ENCODE measurements at regions not wholly inside any gene's neighbourhood (a gene's known extent, or its start where the extent isn't known, plus 50 kb on each side); places are given as distances from the start of the nearest gene placed in this dataset.

GRCh38 chr2:236816197-236817170, 246.9 kb downstream of the ACKR3 start:
- peaks cover 2 to 3% of the 10 kb centered on the region in 2 donors for H3K27me3 ChIP-seq (ENCODE audit: control insufficient read depth in 1 of 2, insufficient read depth in 2 of 2, low read length in 2 of 2)
- H3K4me3 ChIP-seq (ENCODE audit: low read length in 2 of 2), result no peak overlapping the region
- no peak overlapping the region for H3K9ac ChIP-seq (ENCODE audit: low read length in 2 of 2)
- H3K9me3 ChIP-seq (ENCODE audit: control insufficient read depth in 2 of 2, low read length in 2 of 2), result no peaks in the 10 kb centered on the region
- no peak overlapping the region for H3K27ac ChIP-seq (ENCODE audit: low read length)
- no peaks in the 10 kb centered on the region for H3K36me3 ChIP-seq (ENCODE audit: control insufficient read depth in 2 of 2, insufficient read depth in 2 of 2, low read length in 2 of 2)
- H3K4me1 ChIP-seq (ENCODE audit: control insufficient read depth, insufficient read depth, low read length), result no peaks in the 10 kb centered on the region

GRCh38 chr2:236818281-236819045, 248.8 kb downstream of the ACKR3 start:
- H3K4me1 ChIP-seq (ENCODE audit: control insufficient read depth, insufficient read depth, low read length), result no peaks in the 10 kb centered on the region
- no peak overlapping the region for H3K4me3 ChIP-seq (ENCODE audit: low read length in 2 of 2)
- peaks cover 5 to 6% of the 10 kb centered on the region in 2 donors for H3K9me3 ChIP-seq (ENCODE audit: control insufficient read depth in 2 of 2, low read length in 2 of 2)
- no peaks in the 10 kb centered on the region for H3K36me3 ChIP-seq (ENCODE audit: control insufficient read depth in 2 of 2, insufficient read depth in 2 of 2, low read length in 2 of 2)
- peaks cover 2% of the 10 kb centered on the region in 2 donors for H3K27me3 ChIP-seq (ENCODE audit: control insufficient read depth in 1 of 2, insufficient read depth in 2 of 2, low read length in 2 of 2)
- no peak overlapping the region for H3K9ac ChIP-seq (ENCODE audit: low read length in 2 of 2)
- no peak overlapping the region for H3K27ac ChIP-seq (ENCODE audit: low read length)

GRCh38 chr2:236819275-236820002, 249.8 kb downstream of the ACKR3 start:
- Histone ChIP-seq H3K9ac (ENCODE audit: low read length in 2 of 2) (no peak overlapping the region), H3K4me3 (ENCODE audit: low read length in 2 of 2) (no peak overlapping the region), H3K9me3 (ENCODE audit: control insufficient read depth in 2 of 2, low read length in 2 of 2) (peaks cover 5 to 6% of the 10 kb centered on the region in 2 donors), H3K27me3 (ENCODE audit: control insufficient read depth in 1 of 2, insufficient read depth in 2 of 2, low read length in 2 of 2) (peaks cover 2% of the 10 kb centered on the region in 2 donors), H3K36me3 (ENCODE audit: control insufficient read depth in 2 of 2, insufficient read depth in 2 of 2, low read length in 2 of 2) (no peaks in the 10 kb centered on the region), H3K4me1 (ENCODE audit: control insufficient read depth, insufficient read depth, low read length) (no peaks in the 10 kb centered on the region), H3K27ac (ENCODE audit: low read length) (no peak overlapping the region)

- no peak overlapping the region for H3K27ac ChIP-seq (ENCODE audit: low read length)
- H3K9ac ChIP-seq (ENCODE audit: low read length in 2 of 2), result no peak overlapping the region
Observed at GRCh38 chr2:236820763-236821344, 251.2 kb downstream of the ACKR3 start.

GRCh38 chr2:236823041-236823629, 253.5 kb downstream of the ACKR3 start:
- H3K4me3 ChIP-seq (ENCODE audit: low read length in 2 of 2), result no peak overlapping the region
- H3K4me1 ChIP-seq (ENCODE audit: control insufficient read depth, insufficient read depth, low read length), result no peaks in the 10 kb centered on the region
- H3K9me3 ChIP-seq (ENCODE audit: control insufficient read depth in 2 of 2, low read length in 2 of 2), result peaks cover 5 to 6% of the 10 kb centered on the region in 2 donors
- no peak overlapping the region for H3K27ac ChIP-seq (ENCODE audit: low read length)
- peaks cover 0 to 1% of the 10 kb centered on the region in 2 donors for H3K27me3 ChIP-seq (ENCODE audit: control insufficient read depth in 1 of 2, insufficient read depth in 2 of 2, low read length in 2 of 2)
- H3K36me3 ChIP-seq (ENCODE audit: control insufficient read depth in 2 of 2, insufficient read depth in 2 of 2, low read length in 2 of 2), result no peaks in the 10 kb centered on the region
- no peak overlapping the region for H3K9ac ChIP-seq (ENCODE audit: low read length in 2 of 2)

More at GRCh38 chr2:236820763-236821344, 251.2 kb downstream of the ACKR3 start:
- peaks cover 2% of the 10 kb centered on the region in 2 donors for H3K27me3 ChIP-seq (ENCODE audit: control insufficient read depth in 1 of 2, insufficient read depth in 2 of 2, low read length in 2 of 2)
- H3K4me3 ChIP-seq (ENCODE audit: low read length in 2 of 2), result no peak overlapping the region
- no peaks in the 10 kb centered on the region for H3K36me3 ChIP-seq (ENCODE audit: control insufficient read depth in 2 of 2, insufficient read depth in 2 of 2, low read length in 2 of 2)
- no peaks in the 10 kb centered on the region for H3K4me1 ChIP-seq (ENCODE audit: control insufficient read depth, insufficient read depth, low read length)
- peaks cover 5 to 6% of the 10 kb centered on the region in 2 donors for H3K9me3 ChIP-seq (ENCODE audit: control insufficient read depth in 2 of 2, low read length in 2 of 2)

- Histone ChIP-seq H3K27ac (ENCODE audit: low read length) (no peak overlapping the region), H3K4me3 (ENCODE audit: low read length in 2 of 2) (no peak overlapping the region), H3K27me3 (ENCODE audit: control insufficient read depth in 1 of 2, insufficient read depth in 2 of 2, low read length in 2 of 2) (no peaks in the 10 kb centered on the region), H3K9me3 (ENCODE audit: control insufficient read depth in 2 of 2, low read length in 2 of 2) (peaks cover 5 to 6% of the 10 kb centered on the region in 2 donors), H3K4me1 (ENCODE audit: control insufficient read depth, insufficient read depth, low read length) (no peaks in the 10 kb centered on the region), H3K36me3 (ENCODE audit: control insufficient read depth in 2 of 2, insufficient read depth in 2 of 2, low read length in 2 of 2) (no peaks in the 10 kb centered on the region), H3K9ac (ENCODE audit: low read length in 2 of 2) (no peak overlapping the region)
Observed at GRCh38 chr2:236823963-236824362, 254.3 kb downstream of the ACKR3 start.

- Histone ChIP-seq H3K4me1 (ENCODE audit: control insufficient read depth, insufficient read depth, low read length) (no peaks in the 10 kb centered on the region), H3K9ac (ENCODE audit: low read length in 2 of 2) (no peak overlapping the region), H3K27ac (ENCODE audit: low read length) (no peak overlapping the region)
Observed at GRCh38 chr2:236824836-236825235, 255.2 kb downstream of the ACKR3 start.

GRCh38 chr2:236825989-236826510, 256.4 kb downstream of the ACKR3 start:
- Histone ChIP-seq H3K4me3 (ENCODE audit: low read length in 2 of 2) (no peak overlapping the region), H3K9ac (ENCODE audit: low read length in 2 of 2) (no peak overlapping the region), H3K4me1 (ENCODE audit: control insufficient read depth, insufficient read depth, low read length) (no peaks in the 10 kb centered on the region), H3K27ac (ENCODE audit: low read length) (no peak overlapping the region), H3K9me3 (ENCODE audit: control insufficient read depth in 2 of 2, low read length in 2 of 2) (peaks cover 5 to 6% of the 10 kb centered on the region in 2 donors), H3K27me3 (ENCODE audit: control insufficient read depth in 1 of 2, insufficient read depth in 2 of 2, low read length in 2 of 2) (no peaks in the 10 kb centered on the region), H3K36me3 (ENCODE audit: control insufficient read depth in 2 of 2, insufficient read depth in 2 of 2, low read length in 2 of 2) (no peaks in the 10 kb centered on the region)

More at GRCh38 chr2:236824836-236825235, 255.2 kb downstream of the ACKR3 start:
- Histone ChIP-seq H3K4me3 (ENCODE audit: low read length in 2 of 2) (no peak overlapping the region), H3K36me3 (ENCODE audit: control insufficient read depth in 2 of 2, insufficient read depth in 2 of 2, low read length in 2 of 2) (no peaks in the 10 kb centered on the region), H3K27me3 (ENCODE audit: control insufficient read depth in 1 of 2, insufficient read depth in 2 of 2, low read length in 2 of 2) (no peaks in the 10 kb centered on the region), H3K9me3 (ENCODE audit: control insufficient read depth in 2 of 2, low read length in 2 of 2) (peaks cover 5 to 6% of the 10 kb centered on the region in 2 donors)

GRCh38 chr2:236826606-236827156, 257.1 kb downstream of the ACKR3 start:
- no peak overlapping the region for H3K27ac ChIP-seq (ENCODE audit: low read length)
- no peaks in the 10 kb centered on the region for H3K4me1 ChIP-seq (ENCODE audit: control insufficient read depth, insufficient read depth, low read length)
- H3K9me3 ChIP-seq (ENCODE audit: control insufficient read depth in 2 of 2, low read length in 2 of 2), result peaks cover 4 to 6% of the 10 kb centered on the region in 2 donors
- H3K27me3 ChIP-seq (ENCODE audit: control insufficient read depth in 1 of 2, insufficient read depth in 2 of 2, low read length in 2 of 2), result no peaks in the 10 kb centered on the region
- H3K9ac ChIP-seq (ENCODE audit: low read length in 2 of 2), result no peak overlapping the region
- no peak overlapping the region for H3K4me3 ChIP-seq (ENCODE audit: low read length in 2 of 2)
- H3K36me3 ChIP-seq (ENCODE audit: control insufficient read depth in 2 of 2, insufficient read depth in 2 of 2, low read length in 2 of 2), result no peaks in the 10 kb centered on the region

All from stomach smooth muscle (tissue), 2 donors.